Stomach (tissue), 4 donors: ENCODE measurements at regions not wholly inside any gene's neighbourhood (a gene's known extent, or its start where the extent isn't known, plus 50 kb on each side); places are given as distances from the start of the nearest gene placed in this dataset.

Experiments used
- EP300 ChIP-seq: sonication (generic); formaldehyde crosslinking; IDR thresholded peaks from one replicate; pipeline ENCODE4 v1.6.1; 2017; ENCODE audit warnings: antibody characterized with exemption
- POLR2A ChIP-seq, 4 donors: fragments of 450-650 bp; IDR thresholded peaks; one replicate each; pipeline ENCODE4 v1.6.1; 2016; ENCODE audit warnings: antibody characterized with exemption in 4 of 4, control low read depth in 2 of 4, mild to moderate bottlenecking in 1 of 4, moderate library complexity in 1 of 4
- POLR2AphosphoS5 ChIP-seq, 3 donors: sonication (generic); formaldehyde crosslinking; IDR thresholded peaks; one replicate each; pipeline ENCODE4 v1.6.1; 2016; ENCODE audit warnings: antibody characterized with exemption in 3 of 3
- TF ChIP-seq, protein P1 (sequence below), 7 experiments: fragments of 450-650 bp in 4 of 7; fragments of 200-600 bp in 3 of 7; sonication (generic) in 3 of 7; IDR thresholded peaks; one replicate each; pipeline ENCODE4 v1.5.1; 2016 to 2019; ENCODE audit warnings: antibody characterized with exemption in 7 of 7, control low read depth in 2 of 7, mild to moderate bottlenecking in 1 of 7

- TF ChIP-seq, protein P1, sequence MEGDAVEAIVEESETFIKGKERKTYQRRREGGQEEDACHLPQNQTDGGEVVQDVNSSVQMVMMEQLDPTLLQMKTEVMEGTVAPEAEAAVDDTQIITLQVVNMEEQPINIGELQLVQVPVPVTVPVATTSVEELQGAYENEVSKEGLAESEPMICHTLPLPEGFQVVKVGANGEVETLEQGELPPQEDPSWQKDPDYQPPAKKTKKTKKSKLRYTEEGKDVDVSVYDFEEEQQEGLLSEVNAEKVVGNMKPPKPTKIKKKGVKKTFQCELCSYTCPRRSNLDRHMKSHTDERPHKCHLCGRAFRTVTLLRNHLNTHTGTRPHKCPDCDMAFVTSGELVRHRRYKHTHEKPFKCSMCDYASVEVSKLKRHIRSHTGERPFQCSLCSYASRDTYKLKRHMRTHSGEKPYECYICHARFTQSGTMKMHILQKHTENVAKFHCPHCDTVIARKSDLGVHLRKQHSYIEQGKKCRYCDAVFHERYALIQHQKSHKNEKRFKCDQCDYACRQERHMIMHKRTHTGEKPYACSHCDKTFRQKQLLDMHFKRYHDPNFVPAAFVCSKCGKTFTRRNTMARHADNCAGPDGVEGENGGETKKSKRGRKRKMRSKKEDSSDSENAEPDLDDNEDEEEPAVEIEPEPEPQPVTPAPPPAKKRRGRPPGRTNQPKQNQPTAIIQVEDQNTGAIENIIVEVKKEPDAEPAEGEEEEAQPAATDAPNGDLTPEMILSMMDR (IDR thresholded peaks at IDR 0.05): no peak
- TF ChIP-seq EP300 (no peak), POLR2A (IDR thresholded peaks at IDR 0.05) (no peak), POLR2AphosphoS5 (IDR thresholded peaks at IDR 0.05) (no peak)
These were observed 513.2 kb upstream of the GOLIM4 start for GRCh38 chr3:168608926-168609325.
